Fibroblast of lung (primary cell): ENCODE measurements at regions not wholly inside any gene's neighbourhood (a gene's known extent, or its start where the extent isn't known, plus 50 kb on each side); places are given as distances from the start of the nearest gene placed in this dataset.
A peak's percentile ranks its signal among the peaks of the same experiment; 100 is the strongest.

Experiments
- DNase-seq, 2 donors: peaks; one replicate each; pipeline versions ENCODE4 v3.0.0 to v3.0.0-alpha.2; 2010; ENCODE audit warnings: low read depth in 2 of 2
- H2AFZ ChIP-seq: 2 replicates; pipeline ENCODE4 v1.5.1; 2012; ENCODE audit warnings: low read length, control low read depth, inconsistent platforms
- H3K27ac ChIP-seq: 2 replicates; pipeline ENCODE4 v1.5.1; 2011; ENCODE audit warnings: low read length, control low read depth; ENCODE audit not compliant: insufficient read depth
- H3K27me3 ChIP-seq: 2 replicates; pipeline ENCODE4 v1.5.1; 2011; ENCODE audit warnings: mild to moderate bottlenecking, low read length; ENCODE audit not compliant: control insufficient read depth, insufficient read depth
- H3K36me3 ChIP-seq: 2 replicates; pipeline ENCODE4 v1.5.1; 2011; ENCODE audit warnings: low read length; ENCODE audit not compliant: control insufficient read depth, insufficient read depth
- H3K4me1 ChIP-seq: 2 replicates; pipeline ENCODE4 v1.5.1; 2011; ENCODE audit warnings: low read length; ENCODE audit not compliant: control insufficient read depth, insufficient read depth; ENCODE audit errors: extremely low read depth
- H3K4me2 ChIP-seq: 2 replicates; pipeline ENCODE4 v1.5.1; 2011; ENCODE audit warnings: low read length, control low read depth; ENCODE audit not compliant: insufficient read depth; ENCODE audit errors: extremely low read depth
- H3K4me3 ChIP-seq, 4 experiments: fragments of 200-600 bp in 1 of 4; sonication (generic) in 1 of 4; replicated peaks in 1 of 4; 2 replicates each; pipeline ENCODE4 v1.5.1; 2011 to 2016; ENCODE audit warnings: low read length in 4 of 4, low read depth in 3 of 4, mild to moderate bottlenecking in 3 of 4, control low read depth in 2 of 4, inconsistent platforms in 1 of 4, mixed read lengths in 1 of 4; ENCODE audit not compliant: insufficient read depth in 1 of 4; ENCODE audit errors: control extremely low read depth in 1 of 4
- H3K79me2 ChIP-seq: 2 replicates; pipeline ENCODE4 v1.5.1; 2012; ENCODE audit warnings: mild to moderate bottlenecking, low read length, inconsistent platforms; ENCODE audit not compliant: control insufficient read depth, insufficient read depth
- H3K9ac ChIP-seq: 2 replicates; pipeline ENCODE4 v1.5.1; 2011; ENCODE audit warnings: mild to moderate bottlenecking, low read length, control low read depth; ENCODE audit not compliant: insufficient read depth
- H3K9me3 ChIP-seq: 2 replicates; pipeline ENCODE4 v1.5.1; 2012; ENCODE audit warnings: low read depth, low read length; ENCODE audit not compliant: control insufficient read depth, insufficient read depth
- H4K20me1 ChIP-seq: 2 replicates; pipeline ENCODE4 v1.5.1; 2011; ENCODE audit warnings: low read length; ENCODE audit not compliant: control insufficient read depth, insufficient read depth; ENCODE audit errors: extremely low read depth
- EZH2 ChIP-seq: IDR thresholded peaks from 2 replicates; pipeline ENCODE4 v1.5.1; 2012; ENCODE audit warnings: low read length, control low read depth, mild to moderate bottlenecking; ENCODE audit errors: missing control alignments
- TF ChIP-seq, protein P1 (sequence below), 2 donors: IDR thresholded peaks in 1 of 2; conservative IDR thresholded peaks in 1 of 2; 1 replicate in 1 of 2; 2 replicates in 1 of 2; pipeline ENCODE4 v1.5.1; 2011 to 2012; ENCODE audit warnings: low read length in 2 of 2, control low read depth in 1 of 2, inconsistent platforms in 1 of 2, low read depth in 1 of 2, mild to moderate bottlenecking in 1 of 2

DNA sequence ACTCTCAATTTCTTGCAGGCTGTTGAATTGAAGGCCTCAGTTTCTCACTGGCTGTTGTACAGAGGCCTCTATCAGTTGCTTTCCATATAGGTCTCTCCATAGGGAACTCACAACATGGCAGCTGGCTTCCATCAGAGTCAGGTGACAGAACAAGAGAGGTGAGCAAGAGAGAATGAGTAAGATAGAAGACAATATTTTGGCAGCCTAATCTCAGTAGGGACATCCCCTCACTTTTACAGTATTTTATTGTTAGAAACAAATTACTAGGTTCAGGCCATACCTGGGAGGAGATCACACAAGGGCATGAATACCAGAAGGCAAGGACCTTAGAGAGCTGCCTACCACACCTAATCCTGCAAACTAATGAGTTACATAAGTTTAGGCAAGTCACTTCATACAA is 162.8 kb downstream of the ATP6V1G3 start:
- no peak overlapping the region for H3K9ac ChIP-seq

DNA sequence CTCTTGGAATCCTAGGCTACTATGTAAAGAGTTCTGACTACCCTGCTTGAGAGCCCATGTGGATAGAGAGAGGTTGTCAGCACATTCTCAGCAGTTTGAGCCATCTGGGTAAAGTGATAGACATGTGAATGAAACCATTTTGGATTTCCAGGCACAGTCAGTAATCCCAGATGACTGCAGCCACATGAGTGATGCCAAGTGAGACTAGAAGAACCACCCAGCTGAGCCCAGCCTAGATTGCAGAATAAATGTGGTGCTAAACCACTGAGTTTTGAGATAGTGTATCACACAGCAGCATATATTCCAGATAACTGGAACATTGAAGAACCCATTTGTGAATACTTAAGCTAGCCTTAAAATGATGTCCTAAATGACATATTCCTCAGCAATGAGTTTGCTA is 166.2 kb downstream of the ATP6V1G3 start:
- H3K9me3 ChIP-seq: no peaks in the 10 kb centered on the region
- H3K4me1 ChIP-seq: no peaks in the 10 kb centered on the region
- H3K9ac ChIP-seq: no peak overlapping the region
- H2AFZ ChIP-seq: no peak overlapping the region
- H4K20me1 ChIP-seq: no peaks in the 10 kb centered on the region
- no peaks in the 10 kb centered on the region for H3K27me3 ChIP-seq
- TF ChIP-seq, protein P1, sequence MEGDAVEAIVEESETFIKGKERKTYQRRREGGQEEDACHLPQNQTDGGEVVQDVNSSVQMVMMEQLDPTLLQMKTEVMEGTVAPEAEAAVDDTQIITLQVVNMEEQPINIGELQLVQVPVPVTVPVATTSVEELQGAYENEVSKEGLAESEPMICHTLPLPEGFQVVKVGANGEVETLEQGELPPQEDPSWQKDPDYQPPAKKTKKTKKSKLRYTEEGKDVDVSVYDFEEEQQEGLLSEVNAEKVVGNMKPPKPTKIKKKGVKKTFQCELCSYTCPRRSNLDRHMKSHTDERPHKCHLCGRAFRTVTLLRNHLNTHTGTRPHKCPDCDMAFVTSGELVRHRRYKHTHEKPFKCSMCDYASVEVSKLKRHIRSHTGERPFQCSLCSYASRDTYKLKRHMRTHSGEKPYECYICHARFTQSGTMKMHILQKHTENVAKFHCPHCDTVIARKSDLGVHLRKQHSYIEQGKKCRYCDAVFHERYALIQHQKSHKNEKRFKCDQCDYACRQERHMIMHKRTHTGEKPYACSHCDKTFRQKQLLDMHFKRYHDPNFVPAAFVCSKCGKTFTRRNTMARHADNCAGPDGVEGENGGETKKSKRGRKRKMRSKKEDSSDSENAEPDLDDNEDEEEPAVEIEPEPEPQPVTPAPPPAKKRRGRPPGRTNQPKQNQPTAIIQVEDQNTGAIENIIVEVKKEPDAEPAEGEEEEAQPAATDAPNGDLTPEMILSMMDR (conservative IDR thresholded peaks at IDR 0.05 in 1 of 2, IDR thresholded peaks at IDR 0.05 in 1 of 2; ENCODE audit: low read depth in 1 of 2, low read length in 2 of 2): no peak
- no peak for TF ChIP-seq EZH2
- H3K27ac ChIP-seq: no peak overlapping the region
- H3K4me3 ChIP-seq: no peak overlapping the region
- no peak overlapping the region for H3K4me2 ChIP-seq
- no peaks in the 10 kb centered on the region for H3K36me3 ChIP-seq
- DNase-seq: no peak
- no peaks in the 10 kb centered on the region for H3K79me2 ChIP-seq

More for the DNA sequence above, 162.8 kb downstream of the ATP6V1G3 start:
- no peak for DNase-seq
- no peaks in the 10 kb centered on the region for H3K36me3 ChIP-seq
- no peak overlapping the region for H2AFZ ChIP-seq
- no peak overlapping the region for H3K4me2 ChIP-seq
- H3K4me3 ChIP-seq: no peak overlapping the region
- H3K9me3 ChIP-seq: no peaks in the 10 kb centered on the region
- H3K4me1 ChIP-seq: no peaks in the 10 kb centered on the region
- no peaks in the 10 kb centered on the region for H3K79me2 ChIP-seq
- H4K20me1 ChIP-seq: no peaks in the 10 kb centered on the region
- no peak overlapping the region for H3K27ac ChIP-seq
- no peaks in the 10 kb centered on the region for H3K27me3 ChIP-seq
- TF ChIP-seq, protein P1 (conservative IDR thresholded peaks at IDR 0.05 in 1 of 2, IDR thresholded peaks at IDR 0.05 in 1 of 2; ENCODE audit: low read depth in 1 of 2, low read length in 2 of 2): no peak
- no peak for TF ChIP-seq EZH2

DNA sequence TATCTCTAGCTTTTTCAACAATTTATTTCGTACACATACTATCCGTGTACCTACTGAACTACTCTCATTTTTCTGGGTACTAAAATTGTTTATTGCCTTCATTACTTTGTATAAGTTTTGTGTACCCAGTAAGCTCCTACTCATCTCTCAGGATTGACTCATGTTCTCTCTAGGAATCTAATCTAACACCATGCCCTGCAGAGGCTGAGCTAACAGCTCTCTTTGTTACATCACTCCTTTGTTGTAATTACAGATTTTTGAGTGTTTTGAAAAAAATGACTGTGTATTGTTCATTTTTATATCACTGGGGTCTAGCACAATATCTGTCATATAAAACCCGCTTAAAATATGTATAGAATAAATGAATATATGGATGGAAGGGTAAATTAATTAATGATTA is 167.1 kb downstream of the ATP6V1G3 start:
- Histone ChIP-seq H4K20me1 (no peaks in the 10 kb centered on the region), H3K9me3 (no peaks in the 10 kb centered on the region), H3K9ac (no peak overlapping the region), H3K27ac (no peak overlapping the region), H3K36me3 (no peaks in the 10 kb centered on the region), H3K4me3 (no peak overlapping the region), H3K79me2 (no peaks in the 10 kb centered on the region), H3K4me1 (no peaks in the 10 kb centered on the region), H3K4me2 (no peak overlapping the region), H3K27me3 (no peaks in the 10 kb centered on the region), H2AFZ (no peak overlapping the region)
- no peak for TF ChIP-seq EZH2
- TF ChIP-seq, protein P1 (conservative IDR thresholded peaks at IDR 0.05 in 1 of 2, IDR thresholded peaks at IDR 0.05 in 1 of 2; ENCODE audit: low read depth in 1 of 2, low read length in 2 of 2): no peak
- DNase-seq: peak in 1 of 2 donors; percentile 27
